HL-60/S4 treated with phorbol 12-myristate 13-acetate at 8.2 ng/mL for 4 days and 3 days (cell line): ENCODE measurements at regions not wholly inside any gene's neighbourhood (a gene's known extent, or its start where the extent isn't known, plus 50 kb on each side); places are given as distances from the start of the nearest gene placed in this dataset.
"Not testable (repeated sequence)": the region's sequence is repeated elsewhere in the genome, so short reads cannot be mapped to it uniquely, and the experiment has no call there.

Source experiments
- in situ Hi-C: fragments of 300-500 bp; cut with MboI; formaldehyde crosslinking; loops from 2 replicates; pipeline ENCODE4 v1.15.0; 2022; ENCODE audit warnings: low sequenced_read_pairs

DNA sequence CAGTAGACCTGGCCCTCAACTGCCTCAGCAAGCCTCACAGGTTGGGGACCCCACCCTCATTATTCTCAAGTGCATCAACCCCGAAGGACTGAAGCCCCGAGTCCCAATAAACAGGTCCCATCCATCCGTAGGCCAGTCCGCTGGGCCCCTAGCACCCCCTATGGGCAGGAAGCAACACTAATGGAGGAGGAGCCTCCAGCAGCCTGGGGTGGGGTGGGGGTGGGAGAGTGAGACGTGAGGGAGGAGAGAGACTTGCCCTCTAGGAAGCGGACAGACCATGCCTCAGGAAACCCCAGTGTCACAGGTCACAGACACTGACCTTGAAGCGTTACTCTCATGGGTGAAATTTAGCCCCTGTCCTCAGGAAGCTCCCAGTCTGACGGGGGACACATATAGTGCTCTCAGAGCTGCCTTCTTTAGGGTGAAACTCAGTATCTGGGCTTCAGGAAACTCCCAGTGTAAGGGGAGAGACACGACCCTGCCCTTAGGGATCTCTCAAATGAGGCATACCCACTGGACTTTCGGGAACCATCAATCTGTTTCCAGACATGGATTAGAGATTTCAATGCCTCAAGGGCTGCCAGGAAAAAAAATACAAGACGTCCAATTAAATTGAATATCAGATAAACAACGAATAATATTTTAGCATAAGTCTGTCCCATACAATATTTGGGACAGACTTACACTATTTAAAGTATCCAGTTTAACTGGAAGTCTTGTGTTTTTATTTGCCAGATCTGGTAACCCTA, 125.8 kb downstream of the MRPL14 start:
- in situ Hi-C loops, result no loop called here

DNA sequence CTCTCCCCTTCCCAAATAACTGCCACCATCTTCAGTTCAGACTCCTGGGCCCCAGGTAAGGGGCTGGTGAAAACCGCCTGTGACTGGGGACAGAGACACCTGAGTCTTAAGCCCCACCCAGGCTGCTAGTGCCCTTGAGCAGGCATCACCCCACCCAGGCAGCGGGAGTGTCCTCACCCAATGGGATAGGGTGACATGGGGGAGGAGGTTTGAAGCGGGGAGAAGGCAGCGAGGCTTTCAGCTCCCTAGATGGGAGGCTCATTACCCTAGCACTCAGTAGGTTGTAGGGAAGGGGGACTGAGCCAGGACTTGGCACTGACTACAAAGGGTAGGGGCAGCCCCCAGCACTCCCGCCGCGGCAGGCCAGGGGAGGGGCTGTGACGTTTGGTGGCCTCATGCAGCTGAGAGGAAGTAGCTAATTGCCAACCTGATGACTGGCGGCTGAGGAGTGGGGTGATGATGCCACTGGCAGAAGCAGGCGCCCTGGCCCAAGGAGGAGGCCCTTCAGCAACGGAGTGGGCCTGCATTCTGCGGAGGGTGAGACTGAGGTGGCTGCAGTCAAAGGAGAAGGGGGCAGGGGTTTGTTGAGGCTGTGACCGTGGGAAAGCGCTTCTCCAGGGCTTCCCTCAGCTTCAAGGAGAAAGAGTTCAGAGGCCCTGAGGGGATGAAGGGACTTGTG, 126.9 kb downstream of the MRPL14 start:
- in situ Hi-C loops, result no loop called here

GRCh38 chr6:43999628-44000027, 127.6 kb downstream of the MRPL14 start:
- in situ Hi-C loops, result no loop called here

- in situ Hi-C loops, result not testable (repeated sequence)
Measured at GRCh38 chr6:43998592-43999243, 128.5 kb downstream of the MRPL14 start.

- in situ Hi-C loops, result not testable (repeated sequence)
Measured at GRCh38 chr6:43997990-43998585, 129.2 kb downstream of the MRPL14 start.

DNA sequence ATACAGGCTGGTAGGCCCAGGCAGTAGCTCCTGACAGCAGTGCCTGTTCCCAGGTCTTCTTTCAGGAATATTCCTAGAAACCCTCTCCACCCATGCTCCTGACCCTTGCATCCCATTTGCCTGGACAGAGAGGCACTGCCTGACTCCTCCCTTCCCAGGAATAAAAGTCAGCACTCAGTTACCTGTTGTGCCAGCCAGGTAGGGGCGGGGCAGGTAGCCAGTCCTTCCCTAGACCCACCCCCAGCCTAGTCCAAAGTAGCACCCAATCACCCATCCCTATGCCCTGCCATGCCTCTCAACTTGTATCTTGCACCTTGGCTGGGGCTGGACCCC, 129.9 kb downstream of the MRPL14 start:
- in situ Hi-C loops, result no loop called here

DNA sequence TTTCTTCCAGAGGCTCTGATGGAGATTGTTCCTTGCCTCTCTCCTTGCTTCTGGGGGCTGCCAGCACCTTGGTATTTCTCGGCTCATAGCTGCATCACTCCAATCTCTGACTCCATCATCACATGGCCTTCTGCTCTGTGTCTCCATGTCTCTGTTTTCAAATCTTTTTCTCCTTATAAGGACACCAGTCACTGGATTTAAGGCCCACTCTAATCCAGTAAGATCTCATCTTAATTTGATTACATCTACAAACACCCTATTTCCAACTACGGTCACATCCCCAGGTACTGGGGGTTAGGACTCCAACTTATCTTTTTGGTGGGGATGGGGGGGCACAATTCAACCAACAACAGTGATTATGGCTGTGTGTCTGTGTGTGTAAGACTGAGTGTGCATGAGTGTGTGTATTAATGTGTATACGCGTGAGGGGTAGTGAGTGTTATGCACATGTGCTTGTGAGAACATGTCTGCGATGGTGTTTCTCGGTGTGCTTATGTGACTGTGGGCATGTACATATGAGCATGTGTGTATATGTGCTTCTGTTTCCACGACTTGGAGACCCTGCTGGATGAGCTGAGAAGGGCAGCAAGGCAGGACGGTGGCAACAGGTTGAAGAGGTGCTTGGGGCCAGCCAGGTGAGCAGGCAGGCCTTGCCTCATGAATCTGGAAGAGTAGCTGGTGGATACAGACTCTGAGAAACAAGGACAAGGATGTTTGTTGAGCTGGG, 130.5 kb downstream of the MRPL14 start:
- in situ Hi-C loops, result no loop called here

DNA sequence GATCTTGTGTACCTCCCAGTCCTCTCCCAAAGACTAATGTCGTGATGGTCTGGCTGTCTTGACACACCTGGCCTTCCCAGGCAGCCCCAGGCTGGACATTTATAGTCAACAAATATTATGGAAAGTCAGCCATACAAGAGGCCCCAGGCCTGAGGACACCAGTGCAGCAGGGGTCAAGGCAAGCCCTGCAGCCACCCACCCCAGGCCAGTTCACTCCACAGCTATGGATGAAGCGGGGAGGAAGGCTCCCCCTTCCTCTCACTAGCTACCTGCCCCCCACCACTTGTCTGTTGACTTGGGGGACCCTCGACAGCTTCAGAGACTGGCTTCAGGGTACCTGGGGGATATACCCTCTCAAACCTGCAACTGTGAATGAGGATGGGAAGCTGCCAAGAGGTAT, 132.1 kb downstream of the MRPL14 start:
- in situ Hi-C loops, result no loop called here

DNA sequence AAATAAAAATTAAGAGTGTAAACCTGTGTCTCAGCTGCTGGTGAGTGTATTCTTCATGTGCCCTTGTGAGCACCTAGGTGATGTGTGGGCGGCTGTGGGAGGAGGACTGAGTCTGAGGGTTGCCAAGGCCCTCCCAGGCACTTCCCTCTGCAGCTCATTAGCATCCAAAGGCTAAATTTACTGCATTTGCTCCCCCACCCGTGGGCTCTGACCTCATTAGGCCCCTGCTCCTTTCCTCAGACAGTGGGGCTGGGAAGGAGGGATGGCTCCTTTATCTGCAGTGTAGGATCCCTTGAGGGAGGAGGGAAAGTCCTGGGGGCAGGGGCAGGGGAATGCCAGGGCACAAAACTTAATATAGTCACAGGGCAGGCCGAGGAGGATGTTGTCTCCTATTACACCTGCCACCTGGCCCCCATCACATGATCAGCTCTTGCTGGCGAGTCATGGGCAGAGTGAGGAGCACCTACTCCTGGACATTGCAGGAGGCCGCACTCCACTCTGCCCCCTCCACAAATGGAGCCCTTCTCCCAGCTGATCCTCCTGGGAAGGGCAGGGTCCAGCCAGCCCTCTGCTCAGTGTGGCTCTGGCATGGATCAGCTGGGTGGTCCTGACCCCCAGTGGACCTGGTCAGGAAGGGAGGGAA, 133.2 kb downstream of the MRPL14 start:
- in situ Hi-C loops, result no loop called here

- in situ Hi-C loops, result no loop called here
Measured at GRCh38 chr6:43992783-43993644, 134.2 kb downstream of the MRPL14 start.

DNA sequence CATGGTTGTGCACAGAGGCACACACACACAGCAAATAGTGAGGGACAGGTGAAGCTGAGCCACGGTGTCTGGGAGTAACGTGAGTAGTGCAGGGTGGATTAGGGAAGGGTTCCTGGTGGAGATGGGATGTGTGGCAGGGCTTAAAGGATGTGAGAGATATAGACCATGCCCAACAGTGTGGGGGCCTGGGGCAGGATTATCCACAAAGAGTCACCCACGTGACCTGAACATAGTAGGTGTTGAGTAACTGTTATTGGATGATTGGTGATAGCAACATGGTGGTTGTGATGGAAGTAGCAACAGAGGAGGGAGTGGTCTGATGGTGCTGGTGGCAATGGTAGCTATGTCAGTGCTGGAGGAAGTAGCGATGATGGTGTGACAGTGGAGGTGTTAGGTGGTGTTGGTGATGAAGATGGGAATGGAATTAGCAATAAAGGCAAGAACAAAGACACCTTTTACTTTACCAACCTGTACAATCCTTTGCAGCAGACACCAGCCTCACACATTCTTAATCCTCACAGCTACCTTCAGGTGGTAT, 135.1 kb downstream of the MRPL14 start:
- in situ Hi-C loops, result no loop called here

DNA sequence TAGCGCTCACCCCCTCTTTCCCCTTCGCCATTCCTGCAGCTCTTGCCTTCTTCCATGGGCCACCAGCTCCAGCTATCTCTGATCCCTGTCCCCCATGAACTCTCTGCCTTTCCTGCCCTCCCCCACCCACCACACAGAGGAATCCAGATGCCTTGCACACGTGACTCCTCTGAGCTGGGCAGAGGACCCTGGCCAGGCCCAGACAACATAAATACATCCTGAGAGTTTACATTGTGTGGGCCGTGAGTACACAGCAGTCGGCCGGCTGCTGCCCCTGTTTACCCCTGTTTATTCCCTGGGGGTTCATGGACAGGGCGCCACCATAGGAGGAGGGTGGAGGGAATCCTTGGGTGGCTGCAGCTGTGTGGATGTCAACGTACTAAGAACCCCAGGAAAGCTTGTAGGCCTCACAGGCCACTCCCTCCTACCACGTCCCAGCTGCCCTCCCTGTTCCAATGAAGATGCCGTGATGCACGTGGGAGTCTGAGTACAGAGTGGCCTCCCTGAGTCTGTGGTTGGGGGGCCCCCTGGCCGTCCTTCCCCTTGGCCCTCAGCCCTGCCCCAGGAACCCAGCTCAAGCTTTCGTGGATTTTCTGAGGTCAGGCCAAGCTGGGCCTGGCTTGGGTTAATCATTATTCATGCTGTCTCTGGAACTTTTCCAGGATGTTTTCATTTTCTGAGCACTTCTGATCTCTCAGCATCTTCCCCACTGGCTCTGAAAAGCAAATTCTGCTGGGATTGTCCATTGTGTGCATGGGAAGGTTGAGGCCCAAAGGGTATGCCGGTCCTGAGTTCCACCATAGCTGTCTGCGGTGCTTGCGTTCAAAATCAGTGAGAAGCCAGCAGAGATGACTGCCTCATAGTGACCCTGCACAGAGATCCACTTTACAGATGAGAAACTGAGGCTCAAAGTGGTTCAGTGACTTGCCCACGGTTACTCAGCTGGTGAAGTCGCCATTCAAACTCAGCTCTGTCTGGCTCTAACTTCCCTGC, 136.3 kb downstream of the MRPL14 start:
- in situ Hi-C loops, result no loop called here

DNA sequence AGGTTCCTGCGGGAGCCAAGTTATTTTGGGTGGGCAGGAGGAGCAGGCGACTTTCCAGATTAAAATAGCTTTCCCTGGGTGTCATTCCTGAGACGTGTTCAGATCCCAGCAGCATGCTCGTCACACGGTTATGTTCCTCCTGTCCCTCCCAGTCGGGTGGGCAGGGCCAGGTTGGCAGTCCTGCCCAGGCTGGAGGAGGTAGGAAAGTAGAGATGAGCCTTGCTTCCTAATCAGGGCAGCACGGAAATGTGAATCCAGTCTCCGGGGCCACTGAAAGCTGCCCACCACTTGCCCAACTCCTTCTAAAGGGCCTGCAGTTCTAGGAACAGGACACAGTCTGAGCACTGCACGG, 137.0 kb downstream of the MRPL14 start:
- in situ Hi-C loops, result no loop called here

- in situ Hi-C loops, result no loop called here
Measured at GRCh38 chr6:43989581-43990146, 137.6 kb downstream of the MRPL14 start.

- in situ Hi-C loops, result no loop called here
Measured at GRCh38 chr6:43988801-43989200, 138.5 kb downstream of the MRPL14 start.

DNA sequence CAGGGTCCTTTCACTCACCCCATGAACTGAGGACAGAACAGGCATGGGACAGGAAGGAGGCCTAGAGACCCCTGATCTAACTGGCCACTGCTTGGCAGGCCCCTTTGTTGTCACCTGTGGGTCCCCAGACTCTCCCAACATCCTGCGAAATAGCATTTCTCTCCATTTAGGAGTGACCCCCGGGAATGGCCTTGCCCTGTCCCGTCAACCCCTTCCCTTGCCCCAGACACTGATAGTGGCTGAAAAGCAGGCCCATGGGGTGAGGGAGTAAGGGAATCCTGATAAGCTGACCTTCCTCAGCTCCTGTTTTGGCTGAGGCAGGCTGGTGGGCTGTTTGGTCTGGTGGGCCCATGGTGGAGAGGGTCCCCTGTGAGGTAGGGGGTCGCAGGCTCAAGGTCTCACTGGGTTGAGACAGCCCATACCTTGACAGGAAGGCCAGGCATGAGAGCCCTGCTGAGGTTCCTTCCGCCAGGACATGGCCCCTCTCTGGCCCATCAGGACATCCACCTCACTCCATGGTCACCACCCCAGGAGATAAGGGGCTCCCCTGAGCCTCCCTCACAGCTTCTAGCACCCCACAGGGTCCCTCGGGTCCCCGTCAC, 139.3 kb downstream of the MRPL14 start:
- in situ Hi-C loops, result no loop called here

GRCh38 chr6:43986177-43986825, 141.0 kb downstream of the MRPL14 start:
- in situ Hi-C loops, result no loop called here
